Stimulated activated memory B cell treated with anti-CD40 and anti-IgM and Interleukin-4, amounts not matched to agents 10 μg/mL and 1 μg/mL and 100 μg/mL, for 72 hours (primary cell): ENCODE measurements at regions not wholly inside any gene's neighbourhood (a gene's known extent, or its start where the extent isn't known, plus 50 kb on each side); places are given as distances from the start of the nearest gene placed in this dataset.
"Not testable (repeated sequence)": the region's sequence is repeated elsewhere in the genome, so short reads cannot be mapped to it uniquely, and the experiment has no call there.

ENCODE experiments used
- ATAC-seq: fragments of 150-1000 bp; cut with Tn5 transposase; 2 replicates; pipeline ENCODE4 v1.10.0; 2021
- H3K27ac Mint-ChIP-seq: one replicate; pipeline ENCODE4 v1.8.0; 2022; ENCODE audit warnings: mild to moderate bottlenecking, mixed read lengths
- H3K27me3 Mint-ChIP-seq: one replicate; pipeline ENCODE4 v1.8.0; 2022; ENCODE audit warnings: mixed read lengths
- H3K36me3 Mint-ChIP-seq: one replicate; pipeline ENCODE4 v1.8.0; 2022; ENCODE audit warnings: mixed read lengths
- H3K4me1 Mint-ChIP-seq: one replicate; pipeline ENCODE4 v1.8.0; 2022; ENCODE audit warnings: mixed read lengths
- H3K4me3 Mint-ChIP-seq: one replicate; pipeline ENCODE4 v1.8.0; 2022; ENCODE audit warnings: mild to moderate bottlenecking, moderate library complexity, mixed read lengths
- H3K9me3 Mint-ChIP-seq: one replicate; pipeline ENCODE4 v1.8.0; 2022; ENCODE audit warnings: mixed read lengths

- H3K27ac Mint-ChIP-seq = no peak overlapping the region
- H3K36me3 Mint-ChIP-seq = no peaks in the 10 kb centered on the region
- H3K4me3 Mint-ChIP-seq = no peak overlapping the region
- H3K9me3 Mint-ChIP-seq = peaks cover 5% of the 10 kb centered on the region
- H3K27me3 Mint-ChIP-seq = no peaks in the 10 kb centered on the region
- ATAC-seq = no peak
- no peaks in the 10 kb centered on the region for H3K4me1 Mint-ChIP-seq
Measured at GRCh38 chr12:127981875-127982274, 285.1 kb upstream of the TMEM132C start.

GRCh38 chr12:127983213-127983791 is 283.7 kb upstream of the TMEM132C start:
- H3K27me3 Mint-ChIP-seq, H3K27ac Mint-ChIP-seq, H3K9me3 Mint-ChIP-seq, H3K4me3 Mint-ChIP-seq, H3K36me3 Mint-ChIP-seq, H3K4me1 Mint-ChIP-seq, ATAC-seq: not testable (repeated sequence)

- no peaks in the 10 kb centered on the region for H3K27me3 Mint-ChIP-seq
- no peak for ATAC-seq
- no peak overlapping the region for H3K4me3 Mint-ChIP-seq
- no peaks in the 10 kb centered on the region for H3K4me1 Mint-ChIP-seq
- H3K36me3 Mint-ChIP-seq = no peaks in the 10 kb centered on the region
- no peak overlapping the region for H3K27ac Mint-ChIP-seq
- peaks cover 3% of the 10 kb centered on the region for H3K9me3 Mint-ChIP-seq
Measured at GRCh38 chr12:127984386-127985055, 282.4 kb upstream of the TMEM132C start.

- Mint-ChIP-seq H3K4me1 (no peaks in the 10 kb centered on the region), H3K9me3 (peaks cover 3% of the 10 kb centered on the region), H3K36me3 (no peaks in the 10 kb centered on the region), H3K27ac (no peak overlapping the region), H3K4me3 (no peak overlapping the region), H3K27me3 (no peaks in the 10 kb centered on the region)
- no peak for ATAC-seq
Measured at GRCh38 chr12:127987199-127987901, 279.6 kb upstream of the TMEM132C start.

- ATAC-seq = no peak
- peaks cover 2% of the 10 kb centered on the region for H3K9me3 Mint-ChIP-seq
- H3K27ac Mint-ChIP-seq = no peak overlapping the region
- H3K36me3 Mint-ChIP-seq = no peaks in the 10 kb centered on the region
- no peaks in the 10 kb centered on the region for H3K27me3 Mint-ChIP-seq
- no peak overlapping the region for H3K4me3 Mint-ChIP-seq
- no peaks in the 10 kb centered on the region for H3K4me1 Mint-ChIP-seq
Measured at GRCh38 chr12:127991485-127991884, 275.5 kb upstream of the TMEM132C start.

GRCh38 chr12:127998988-127999387 is 268.0 kb upstream of the TMEM132C start:
- Mint-ChIP-seq H3K4me3 (no peak overlapping the region), H3K4me1 (no peaks in the 10 kb centered on the region), H3K27ac (no peak overlapping the region), H3K9me3 (peaks cover 4% of the 10 kb centered on the region), H3K27me3 (no peaks in the 10 kb centered on the region), H3K36me3 (no peaks in the 10 kb centered on the region)
- no peak for ATAC-seq

GRCh38 chr12:128004383-128004938 is 262.5 kb upstream of the TMEM132C start:
- Mint-ChIP-seq H3K4me1 (no peaks in the 10 kb centered on the region), H3K27ac (no peak overlapping the region), H3K4me3 (no peak overlapping the region), H3K36me3 (no peaks in the 10 kb centered on the region), H3K27me3 (no peaks in the 10 kb centered on the region), H3K9me3 (peaks cover 7% of the 10 kb centered on the region)
- ATAC-seq = no peak

GRCh38 chr12:128007250-128007649 is 259.7 kb upstream of the TMEM132C start:
- no peak overlapping the region for H3K4me3 Mint-ChIP-seq
- no peaks in the 10 kb centered on the region for H3K27me3 Mint-ChIP-seq
- ATAC-seq = no peak

GRCh38 chr12:128008341-128008740 is 258.6 kb upstream of the TMEM132C start:
- H3K4me3 Mint-ChIP-seq = no peak overlapping the region
- no peaks in the 10 kb centered on the region for H3K4me1 Mint-ChIP-seq
- no peak for ATAC-seq
- H3K9me3 Mint-ChIP-seq = peaks cover 5% of the 10 kb centered on the region
- no peak overlapping the region for H3K27ac Mint-ChIP-seq
- no peaks in the 10 kb centered on the region for H3K27me3 Mint-ChIP-seq
- H3K36me3 Mint-ChIP-seq = no peaks in the 10 kb centered on the region

More at GRCh38 chr12:128007250-128007649, 259.7 kb upstream of the TMEM132C start:
- Mint-ChIP-seq H3K4me1 (no peaks in the 10 kb centered on the region), H3K36me3 (no peaks in the 10 kb centered on the region), H3K9me3 (peaks cover 7% of the 10 kb centered on the region), H3K27ac (no peak overlapping the region)

GRCh38 chr12:128009108-128009507 is 257.9 kb upstream of the TMEM132C start:
- Mint-ChIP-seq H3K4me3 (no peak overlapping the region), H3K27ac (no peak overlapping the region), H3K4me1 (no peaks in the 10 kb centered on the region), H3K9me3 (peaks cover 8% of the 10 kb centered on the region), H3K27me3 (no peaks in the 10 kb centered on the region), H3K36me3 (no peaks in the 10 kb centered on the region)
- no peak for ATAC-seq

- ATAC-seq = no peak
- Mint-ChIP-seq H3K4me3 (no peak overlapping the region), H3K36me3 (no peaks in the 10 kb centered on the region), H3K9me3 (peaks cover 5% of the 10 kb centered on the region), H3K27ac (no peak overlapping the region), H3K27me3 (no peaks in the 10 kb centered on the region), H3K4me1 (no peaks in the 10 kb centered on the region)
Measured at GRCh38 chr12:128012110-128012509, 254.9 kb upstream of the TMEM132C start.

- H3K4me3 Mint-ChIP-seq = no peak overlapping the region
- ATAC-seq = no peak
- H3K27ac Mint-ChIP-seq = no peak overlapping the region
- no peaks in the 10 kb centered on the region for H3K4me1 Mint-ChIP-seq
- no peaks in the 10 kb centered on the region for H3K36me3 Mint-ChIP-seq
- H3K27me3 Mint-ChIP-seq = no peaks in the 10 kb centered on the region
- H3K9me3 Mint-ChIP-seq = peaks cover 3% of the 10 kb centered on the region
Measured at GRCh38 chr12:128015276-128015675, 251.7 kb upstream of the TMEM132C start.

GRCh38 chr12:128018067-128018466 is 248.9 kb upstream of the TMEM132C start:
- no peaks in the 10 kb centered on the region for H3K4me1 Mint-ChIP-seq
- ATAC-seq = no peak

GRCh38 chr12:128019996-128020544 is 246.9 kb upstream of the TMEM132C start:
- Mint-ChIP-seq H3K27me3 (no peaks in the 10 kb centered on the region), H3K36me3 (no peaks in the 10 kb centered on the region), H3K9me3 (no peaks in the 10 kb centered on the region), H3K4me3 (no peak overlapping the region), H3K27ac (no peak overlapping the region), H3K4me1 (no peaks in the 10 kb centered on the region)
- ATAC-seq = peak; percentile 16

More at GRCh38 chr12:128018067-128018466, 248.9 kb upstream of the TMEM132C start:
- Mint-ChIP-seq H3K36me3 (no peaks in the 10 kb centered on the region), H3K27me3 (no peaks in the 10 kb centered on the region), H3K27ac (no peak overlapping the region), H3K9me3 (peaks cover 3% of the 10 kb centered on the region), H3K4me3 (no peak overlapping the region)

GRCh38 chr12:128021561-128021960 is 245.4 kb upstream of the TMEM132C start:
- no peak for ATAC-seq
- no peaks in the 10 kb centered on the region for H3K27me3 Mint-ChIP-seq
- no peak overlapping the region for H3K4me3 Mint-ChIP-seq
- H3K4me1 Mint-ChIP-seq = no peaks in the 10 kb centered on the region
- no peaks in the 10 kb centered on the region for H3K36me3 Mint-ChIP-seq
- no peak overlapping the region for H3K27ac Mint-ChIP-seq
- H3K9me3 Mint-ChIP-seq = no peaks in the 10 kb centered on the region
